GM12872 (cell line): ENCODE measurements at regions not wholly inside any gene's neighbourhood (a gene's known extent, or its start where the extent isn't known, plus 50 kb on each side); places are given as distances from the start of the nearest gene placed in this dataset.

Source experiments
- TF ChIP-seq, protein P1 (sequence below): IDR thresholded peaks from 3 replicates; pipeline ENCODE4 v1.5.1; 2011; ENCODE audit warnings: low read depth, mild to moderate bottlenecking, low read length, moderate library complexity; ENCODE audit not compliant: insufficient read depth

DNA sequence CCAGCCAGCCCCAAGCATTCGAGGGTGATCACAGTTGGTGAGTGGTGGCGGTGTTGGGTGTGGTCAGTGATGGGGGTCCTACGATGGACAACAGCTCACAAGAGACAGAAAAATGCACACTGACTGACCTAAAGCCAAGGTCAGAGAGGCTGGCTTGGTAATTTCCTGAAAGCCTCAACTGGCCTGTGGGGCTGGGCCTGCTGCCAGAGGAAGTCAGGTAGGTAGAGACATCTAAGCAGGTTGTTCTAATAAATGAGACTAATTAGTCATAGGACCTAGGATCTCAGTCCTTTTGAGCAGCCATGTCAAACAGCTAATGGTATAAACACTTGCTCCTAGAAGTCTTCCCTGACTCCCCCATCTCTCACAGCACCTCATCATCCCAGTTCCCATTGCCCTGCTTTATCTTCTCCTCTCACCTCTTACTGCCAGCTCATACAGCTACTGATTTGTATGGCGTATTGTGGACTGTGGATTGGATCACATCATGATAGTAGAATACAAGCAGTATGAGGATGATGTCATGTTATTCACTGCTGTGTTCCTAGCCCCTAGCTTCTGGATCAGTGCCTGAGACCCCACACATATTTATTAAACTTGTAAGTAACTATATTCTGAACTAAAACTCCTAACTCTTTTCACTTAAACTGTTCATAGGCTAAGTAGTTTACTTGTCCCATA is 262.9 kb upstream of the KLHL29 start:
- TF ChIP-seq, protein P1, sequence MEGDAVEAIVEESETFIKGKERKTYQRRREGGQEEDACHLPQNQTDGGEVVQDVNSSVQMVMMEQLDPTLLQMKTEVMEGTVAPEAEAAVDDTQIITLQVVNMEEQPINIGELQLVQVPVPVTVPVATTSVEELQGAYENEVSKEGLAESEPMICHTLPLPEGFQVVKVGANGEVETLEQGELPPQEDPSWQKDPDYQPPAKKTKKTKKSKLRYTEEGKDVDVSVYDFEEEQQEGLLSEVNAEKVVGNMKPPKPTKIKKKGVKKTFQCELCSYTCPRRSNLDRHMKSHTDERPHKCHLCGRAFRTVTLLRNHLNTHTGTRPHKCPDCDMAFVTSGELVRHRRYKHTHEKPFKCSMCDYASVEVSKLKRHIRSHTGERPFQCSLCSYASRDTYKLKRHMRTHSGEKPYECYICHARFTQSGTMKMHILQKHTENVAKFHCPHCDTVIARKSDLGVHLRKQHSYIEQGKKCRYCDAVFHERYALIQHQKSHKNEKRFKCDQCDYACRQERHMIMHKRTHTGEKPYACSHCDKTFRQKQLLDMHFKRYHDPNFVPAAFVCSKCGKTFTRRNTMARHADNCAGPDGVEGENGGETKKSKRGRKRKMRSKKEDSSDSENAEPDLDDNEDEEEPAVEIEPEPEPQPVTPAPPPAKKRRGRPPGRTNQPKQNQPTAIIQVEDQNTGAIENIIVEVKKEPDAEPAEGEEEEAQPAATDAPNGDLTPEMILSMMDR: no peak

DNA sequence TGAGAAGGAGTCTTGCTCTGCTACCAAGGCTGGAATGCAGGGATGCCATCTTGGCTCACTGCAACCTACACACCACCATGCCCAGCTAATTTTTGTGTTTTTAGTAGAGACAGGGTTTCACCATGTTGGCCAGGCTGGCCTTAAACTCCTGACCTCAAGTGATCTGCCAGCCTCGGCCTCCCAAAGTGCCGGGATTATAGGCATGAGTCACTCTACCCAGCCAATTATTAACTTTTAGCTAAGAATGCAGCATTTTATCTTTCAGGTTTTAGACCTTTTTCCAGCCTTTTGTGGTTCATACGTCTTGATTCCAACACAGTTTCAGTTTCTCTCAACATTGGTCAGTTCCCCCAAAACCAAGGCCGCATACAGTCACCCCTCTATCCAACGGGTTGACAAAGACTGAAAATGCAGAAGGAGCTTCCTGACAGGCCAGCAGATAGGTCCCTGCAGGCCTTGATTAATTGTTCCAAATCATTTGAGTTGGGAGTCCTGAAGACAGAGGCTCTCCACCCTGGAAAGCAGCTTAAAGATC is 262.2 kb upstream of the KLHL29 start:
- TF ChIP-seq, protein P1: no peak

DNA sequence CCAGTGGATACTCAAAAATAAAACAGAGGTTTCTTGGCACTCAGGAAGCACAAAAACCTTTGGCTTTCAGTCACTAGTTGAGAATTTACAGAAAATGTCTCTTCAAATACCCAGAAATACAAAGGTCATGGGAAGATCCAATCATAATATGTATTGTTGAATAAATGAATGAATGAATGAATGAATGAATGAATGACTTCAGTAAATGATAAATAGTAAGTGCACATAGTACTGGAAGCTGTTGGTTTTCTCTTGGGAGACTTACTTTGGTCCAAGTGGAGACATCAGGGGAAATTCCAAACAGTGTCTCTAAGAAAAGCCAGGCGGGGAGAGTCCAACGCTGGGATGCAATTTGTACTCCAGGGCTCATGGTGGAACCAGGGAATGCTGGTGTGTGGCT is 261.3 kb upstream of the KLHL29 start:
- TF ChIP-seq, protein P1: no peak

DNA sequence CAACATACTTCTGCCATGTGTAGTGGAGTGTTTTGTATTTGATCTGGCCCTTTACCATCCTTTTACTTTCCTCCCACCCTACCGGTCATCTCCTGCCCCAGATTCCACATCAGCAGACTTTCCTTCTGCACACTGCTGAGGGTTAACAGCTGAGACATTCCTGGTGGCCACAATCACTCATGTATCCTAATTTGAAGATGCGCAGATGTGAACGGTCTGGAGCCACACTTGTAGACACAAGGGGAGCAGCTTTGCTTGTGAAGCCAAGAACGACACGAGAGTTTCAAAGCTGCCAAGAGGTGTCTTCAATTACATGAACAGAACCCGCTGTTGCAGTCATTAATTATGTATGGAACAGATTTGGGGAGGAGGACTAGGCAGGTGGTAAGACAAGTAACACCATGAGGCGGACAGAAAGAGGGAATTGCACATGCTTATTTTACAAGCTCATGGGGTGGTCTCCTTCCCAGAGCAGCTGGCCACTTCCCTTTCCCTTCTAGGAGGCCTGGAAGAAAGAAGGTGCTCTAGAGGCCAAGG is 260.7 kb upstream of the KLHL29 start:
- TF ChIP-seq, protein P1: no peak

DNA sequence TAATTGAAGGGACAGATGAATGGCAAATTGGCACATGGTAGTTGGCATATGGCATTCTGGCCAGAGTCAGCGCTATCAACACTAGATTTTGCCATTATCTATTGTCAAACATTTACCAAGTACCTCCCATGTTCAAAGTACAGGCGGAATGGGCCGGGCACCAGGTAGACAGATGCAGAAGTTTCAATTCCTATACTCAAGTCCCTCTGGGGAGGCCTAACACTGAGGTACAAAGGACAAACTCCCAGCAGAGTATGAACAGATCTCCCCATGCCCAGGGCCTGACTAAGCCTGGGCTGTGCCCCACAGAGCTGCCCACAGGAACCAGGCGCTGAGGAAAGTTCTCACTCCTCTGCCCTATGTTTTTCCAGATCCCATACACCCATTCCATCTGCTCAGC is 257.5 kb upstream of the KLHL29 start:
- TF ChIP-seq, protein P1: no peak

DNA sequence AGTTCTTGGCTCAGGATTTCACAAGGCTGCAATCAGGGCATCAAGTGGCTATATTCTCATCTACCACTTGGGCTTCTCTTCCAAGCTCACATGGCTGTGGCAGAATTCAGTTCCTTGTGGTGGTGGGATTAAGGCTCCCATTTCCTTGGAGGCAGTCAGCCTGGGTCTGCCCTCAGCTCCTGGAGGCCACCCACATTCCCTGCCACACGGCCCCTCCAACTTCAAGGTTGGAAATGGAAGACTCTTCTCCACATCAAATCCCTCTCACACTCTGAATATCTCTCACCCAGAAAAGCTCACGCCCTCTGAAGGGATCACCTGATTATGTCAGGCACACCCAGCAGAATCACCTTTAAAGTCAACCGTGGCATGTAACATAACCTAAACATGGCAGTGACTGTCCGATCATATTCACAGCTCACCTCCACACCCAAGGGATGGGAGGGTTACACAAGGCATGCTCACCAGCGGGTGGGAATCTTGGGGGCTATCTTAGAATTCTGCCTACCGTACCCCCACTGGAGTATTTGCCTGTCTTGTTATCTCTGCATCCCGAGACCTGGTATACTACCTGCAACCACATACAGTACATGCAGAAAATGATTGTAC is 256.2 kb upstream of the KLHL29 start:
- TF ChIP-seq, protein P1: no peak

DNA sequence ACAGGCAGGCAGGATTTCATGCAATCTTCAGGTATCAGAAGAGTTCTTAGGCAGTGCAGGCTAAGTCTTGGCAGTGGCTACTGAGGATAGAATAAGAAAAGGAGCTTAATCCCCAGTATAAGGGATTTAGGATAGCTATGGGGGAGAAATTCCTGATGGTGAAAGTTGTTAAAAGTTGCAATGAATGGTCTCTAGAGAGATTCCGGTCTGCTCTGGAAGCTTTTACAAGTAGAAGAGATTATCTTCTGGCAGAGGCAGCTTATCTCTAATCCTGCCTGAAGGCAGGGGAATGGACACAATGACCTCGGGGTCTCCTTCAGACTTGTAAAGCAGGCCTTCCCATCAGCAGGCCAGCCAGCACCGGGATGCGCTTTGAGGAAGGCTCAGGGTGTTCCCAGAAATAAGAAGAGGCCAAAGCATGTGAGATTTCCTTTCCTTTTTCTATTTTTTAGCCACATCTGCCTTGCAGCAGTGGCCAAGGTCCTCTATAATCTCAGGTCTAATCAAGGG is 253.9 kb upstream of the KLHL29 start:
- TF ChIP-seq, protein P1: no peak
